Liver (tissue), 7 donors: ENCODE measurements at regions not wholly inside any gene's neighbourhood (a gene's known extent, or its start where the extent isn't known, plus 50 kb on each side); places are given as distances from the start of the nearest gene placed in this dataset.
"Not testable (repeated sequence)": the region's sequence is repeated elsewhere in the genome, so short reads cannot be mapped to it uniquely, and the experiment has no call there.

Experiments used
- DNase-seq: peaks from one replicate; pipeline ENCODE4 v3.0.0-alpha.2; 2017; ENCODE audit warnings: low spot score
- H3K27ac ChIP-seq, 2 donors: one replicate each; pipeline ENCODE4 v1.7.0; 2013; ENCODE audit warnings: inconsistent platforms in 2 of 2, low read length in 2 of 2, control low read depth in 1 of 2, low read depth in 1 of 2, mild to moderate bottlenecking in 1 of 2
- H3K27me3 ChIP-seq, 4 donors: one replicate each; pipeline versions ENCODE4 v1.6.1 to v1.7.0; 2013; ENCODE audit warnings: low read length in 3 of 4, inconsistent platforms in 1 of 4, mild to moderate bottlenecking in 1 of 4, moderate library complexity in 1 of 4; ENCODE audit not compliant: control insufficient read depth in 4 of 4, insufficient read depth in 4 of 4
- H3K36me3 ChIP-seq, 4 donors: one replicate each; pipeline versions ENCODE4 v1.6.1 to v1.7.0; 2013; ENCODE audit warnings: low read length in 3 of 4, mild to moderate bottlenecking in 3 of 4, low read depth in 1 of 4, moderate library complexity in 1 of 4; ENCODE audit not compliant: control insufficient read depth in 4 of 4, insufficient read depth in 3 of 4
- H3K4me1 ChIP-seq, 4 donors: one replicate each; pipeline versions ENCODE4 v1.6.1 to v1.7.0; 2013; ENCODE audit warnings: low read length in 3 of 4, mild to moderate bottlenecking in 3 of 4, moderate library complexity in 1 of 4; ENCODE audit not compliant: control insufficient read depth in 4 of 4, insufficient read depth in 4 of 4
- H3K4me3 ChIP-seq, 3 donors: one replicate each; pipeline versions ENCODE4 v1.6.1 to v1.7.0; 2013; ENCODE audit warnings: low read length in 3 of 3, control low read depth in 1 of 3, low read depth in 1 of 3, mild to moderate bottlenecking in 1 of 3
- H3K9ac ChIP-seq, 2 donors: one replicate each; pipeline ENCODE4 v1.7.0; 2013; ENCODE audit warnings: low read length in 2 of 2, mild to moderate bottlenecking in 2 of 2, moderate library complexity in 2 of 2, control low read depth in 1 of 2, low read depth in 1 of 2
- H3K9me3 ChIP-seq, 4 donors: one replicate each; pipeline versions ENCODE4 v1.6.1 to v1.7.0; 2013; ENCODE audit warnings: low read length in 3 of 4; ENCODE audit not compliant: control insufficient read depth in 4 of 4
- FOXA2 ChIP-seq: IDR thresholded peaks from 2 replicates; pipeline ENCODE4 v1.6.1; 2016; ENCODE audit warnings: antibody characterized with exemption
- GABPA ChIP-seq, 2 donors: IDR thresholded peaks in 1 of 2; conservative IDR thresholded peaks in 1 of 2; 2 replicates each; pipeline ENCODE4 v1.6.1; 2016; ENCODE audit warnings: antibody characterized with exemption in 2 of 2, mild to moderate bottlenecking in 1 of 2, moderate library complexity in 1 of 2
- HNF4A ChIP-seq, 2 donors: conservative IDR thresholded peaks; 2 replicates each; pipeline ENCODE4 v1.6.1; 2016; ENCODE audit warnings: antibody characterized with exemption in 2 of 2, mild to moderate bottlenecking in 2 of 2
- RAD21 ChIP-seq, 2 donors: IDR thresholded peaks; 2 replicates each; pipeline ENCODE4 v1.6.1; 2016; ENCODE audit warnings: antibody characterized with exemption in 2 of 2, mild to moderate bottlenecking in 2 of 2
- RXRA ChIP-seq, 2 donors: IDR thresholded peaks; 2 replicates each; pipeline ENCODE4 v1.6.1; 2017 to 2018; ENCODE audit warnings: antibody characterized with exemption in 2 of 2, mild to moderate bottlenecking in 1 of 2
- SP1 ChIP-seq: IDR thresholded peaks from 2 replicates; pipeline ENCODE4 v1.6.1; 2018; ENCODE audit warnings: antibody characterized with exemption, mild to moderate bottlenecking
- TAF1 ChIP-seq: conservative IDR thresholded peaks from 2 replicates; pipeline ENCODE4 v1.6.1; 2016; ENCODE audit warnings: antibody characterized with exemption, mild to moderate bottlenecking
- WGBS: extraction: QIAGEN DNeasy Blood & Tissue Kit; methylation state at CpG from one replicate; pipeline ENCODE4 v1.1.7; 2013; 5-methylcytosine and 5-hydroxymethylcytosine counted together
- TF ChIP-seq, protein P1 (sequence below): IDR thresholded peaks from 2 replicates; pipeline ENCODE4 v1.6.1; 2016; ENCODE audit warnings: antibody characterized with exemption
- TF ChIP-seq, protein P2 (sequence below): IDR thresholded peaks from 2 replicates; pipeline ENCODE4 v1.6.1; 2016; ENCODE audit warnings: antibody characterized with exemption, mild to moderate bottlenecking
- donor health status: healthy.
- donor health status: healthy.
- donor health status: healthy.
- donor health status: healthy.

DNA sequence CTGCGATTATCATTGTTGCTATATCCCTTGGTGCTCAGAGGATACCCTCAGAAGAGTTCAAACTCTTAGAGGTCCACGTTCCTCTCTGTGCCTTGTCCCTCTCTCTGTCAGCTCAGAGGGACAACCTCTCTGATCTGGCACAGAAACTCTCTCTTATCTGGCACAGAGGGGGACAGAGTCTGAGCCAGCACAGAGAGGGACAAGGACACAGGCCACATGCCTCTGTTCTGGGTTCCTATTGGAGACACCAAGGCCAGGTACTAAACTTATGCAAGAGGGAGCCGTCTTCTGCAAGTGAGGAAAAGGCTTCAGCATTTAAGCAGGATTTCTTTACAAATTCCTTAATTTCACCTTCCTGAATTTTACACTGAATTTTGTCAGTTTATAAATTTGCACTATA is 565.2 kb downstream of the TOX3 start:
- no peaks in the 10 kb centered on the region for H3K9me3 ChIP-seq
- H3K9ac ChIP-seq, result no peak overlapping the region
- no peaks in the 10 kb centered on the region for H3K27me3 ChIP-seq
- H3K36me3 ChIP-seq, result no peaks in the 10 kb centered on the region
- H3K27ac ChIP-seq, result no peak overlapping the region
- H3K4me3 ChIP-seq, result no peak overlapping the region
- no peak for DNase-seq
- 47% methylated on average over 3 of the region's 3 CpGs for WGBS
- peaks cover 0 to 34% (median 11%) of the 10 kb centered on the region in 4 donors for H3K4me1 ChIP-seq
- TF ChIP-seq HNF4A (conservative IDR thresholded peaks at IDR 0.05) (peak; percentile 39 to 68), GABPA (IDR thresholded peaks at IDR 0.05 in 1 of 2, conservative IDR thresholded peaks at IDR 0.05 in 1 of 2) (no peak), RXRA (IDR thresholded peaks at IDR 0.05) (peak in 1 of 2 donors; percentile 49), FOXA2 (no peak)

DNA sequence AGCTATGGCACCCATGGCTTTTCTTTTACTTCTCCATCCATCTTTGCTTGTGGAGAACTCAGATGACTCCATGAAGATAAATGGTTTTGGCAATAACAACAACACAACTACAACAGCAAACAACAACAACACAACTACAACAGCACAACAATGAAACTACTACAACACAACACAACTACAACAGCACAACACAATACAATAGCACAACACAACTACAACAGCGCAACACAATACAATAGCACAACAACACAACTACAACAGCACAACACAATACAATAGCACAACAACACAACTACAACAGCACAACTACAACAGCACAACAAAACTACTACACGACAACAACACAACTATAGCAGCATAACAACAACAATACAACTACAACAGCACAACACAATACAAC is 569.4 kb downstream of the TOX3 start:
- not testable (repeated sequence) for H3K36me3 ChIP-seq
- 95% methylated on average over 2 of the region's 2 CpGs for WGBS

DNA sequence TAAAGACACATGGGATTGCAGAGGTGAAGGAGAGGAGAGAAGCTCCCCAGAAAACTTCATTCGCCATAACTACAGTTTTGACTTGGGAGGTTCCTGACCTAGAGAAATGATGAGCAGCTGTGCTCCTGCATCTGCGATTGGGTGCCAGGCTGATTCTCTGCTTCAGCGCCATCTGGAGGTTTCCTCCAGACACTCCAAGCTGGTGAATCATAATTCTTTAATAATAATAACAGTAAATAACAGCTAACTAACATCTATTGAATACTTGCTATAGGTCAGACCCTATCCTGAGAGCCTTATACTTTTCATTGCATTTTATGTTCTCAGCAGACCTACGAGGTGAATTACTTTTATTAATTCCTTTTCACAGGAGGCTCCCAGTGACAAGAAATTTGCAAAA is 575.8 kb downstream of the TOX3 start:
- no peak overlapping the region for H3K27ac ChIP-seq
- no peaks in the 10 kb centered on the region for H3K27me3 ChIP-seq
- WGBS, result 39% methylated on average over 4 of the region's 4 CpGs
- no peak overlapping the region for H3K4me3 ChIP-seq
- no peak overlapping the region for H3K9ac ChIP-seq
- H3K9me3 ChIP-seq, result no peaks in the 10 kb centered on the region
- no peaks in the 10 kb centered on the region for H3K36me3 ChIP-seq
- no peaks in the 10 kb centered on the region for H3K4me1 ChIP-seq
- DNase-seq, result no peak
- TF ChIP-seq TAF1 (no peak), RAD21 (IDR thresholded peaks at IDR 0.05) (peak; percentile 14 to 48), RXRA (IDR thresholded peaks at IDR 0.05) (no peak), SP1 (no peak)
- TF ChIP-seq, protein P1, sequence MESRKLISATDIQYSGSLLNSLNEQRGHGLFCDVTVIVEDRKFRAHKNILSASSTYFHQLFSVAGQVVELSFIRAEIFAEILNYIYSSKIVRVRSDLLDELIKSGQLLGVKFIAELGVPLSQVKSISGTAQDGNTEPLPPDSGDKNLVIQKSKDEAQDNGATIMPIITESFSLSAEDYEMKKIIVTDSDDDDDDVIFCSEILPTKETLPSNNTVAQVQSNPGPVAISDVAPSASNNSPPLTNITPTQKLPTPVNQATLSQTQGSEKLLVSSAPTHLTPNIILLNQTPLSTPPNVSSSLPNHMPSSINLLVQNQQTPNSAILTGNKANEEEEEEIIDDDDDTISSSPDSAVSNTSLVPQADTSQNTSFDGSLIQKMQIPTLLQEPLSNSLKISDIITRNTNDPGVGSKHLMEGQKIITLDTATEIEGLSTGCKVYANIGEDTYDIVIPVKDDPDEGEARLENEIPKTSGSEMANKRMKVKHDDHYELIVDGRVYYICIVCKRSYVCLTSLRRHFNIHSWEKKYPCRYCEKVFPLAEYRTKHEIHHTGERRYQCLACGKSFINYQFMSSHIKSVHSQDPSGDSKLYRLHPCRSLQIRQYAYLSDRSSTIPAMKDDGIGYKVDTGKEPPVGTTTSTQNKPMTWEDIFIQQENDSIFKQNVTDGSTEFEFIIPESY, result no peak
- TF ChIP-seq, protein P2, sequence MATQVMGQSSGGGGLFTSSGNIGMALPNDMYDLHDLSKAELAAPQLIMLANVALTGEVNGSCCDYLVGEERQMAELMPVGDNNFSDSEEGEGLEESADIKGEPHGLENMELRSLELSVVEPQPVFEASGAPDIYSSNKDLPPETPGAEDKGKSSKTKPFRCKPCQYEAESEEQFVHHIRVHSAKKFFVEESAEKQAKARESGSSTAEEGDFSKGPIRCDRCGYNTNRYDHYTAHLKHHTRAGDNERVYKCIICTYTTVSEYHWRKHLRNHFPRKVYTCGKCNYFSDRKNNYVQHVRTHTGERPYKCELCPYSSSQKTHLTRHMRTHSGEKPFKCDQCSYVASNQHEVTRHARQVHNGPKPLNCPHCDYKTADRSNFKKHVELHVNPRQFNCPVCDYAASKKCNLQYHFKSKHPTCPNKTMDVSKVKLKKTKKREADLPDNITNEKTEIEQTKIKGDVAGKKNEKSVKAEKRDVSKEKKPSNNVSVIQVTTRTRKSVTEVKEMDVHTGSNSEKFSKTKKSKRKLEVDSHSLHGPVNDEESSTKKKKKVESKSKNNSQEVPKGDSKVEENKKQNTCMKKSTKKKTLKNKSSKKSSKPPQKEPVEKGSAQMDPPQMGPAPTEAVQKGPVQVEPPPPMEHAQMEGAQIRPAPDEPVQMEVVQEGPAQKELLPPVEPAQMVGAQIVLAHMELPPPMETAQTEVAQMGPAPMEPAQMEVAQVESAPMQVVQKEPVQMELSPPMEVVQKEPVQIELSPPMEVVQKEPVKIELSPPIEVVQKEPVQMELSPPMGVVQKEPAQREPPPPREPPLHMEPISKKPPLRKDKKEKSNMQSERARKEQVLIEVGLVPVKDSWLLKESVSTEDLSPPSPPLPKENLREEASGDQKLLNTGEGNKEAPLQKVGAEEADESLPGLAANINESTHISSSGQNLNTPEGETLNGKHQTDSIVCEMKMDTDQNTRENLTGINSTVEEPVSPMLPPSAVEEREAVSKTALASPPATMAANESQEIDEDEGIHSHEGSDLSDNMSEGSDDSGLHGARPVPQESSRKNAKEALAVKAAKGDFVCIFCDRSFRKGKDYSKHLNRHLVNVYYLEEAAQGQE, result no peak

More for the DNA sequence above, 569.4 kb downstream of the TOX3 start:
- H3K27me3 ChIP-seq, H3K27ac ChIP-seq, H3K9me3 ChIP-seq, H3K9ac ChIP-seq, DNase-seq, H3K4me3 ChIP-seq: not testable (repeated sequence)
- H3K4me1 ChIP-seq, result peaks cover 0 to 32% (median 11%) of the 10 kb centered on the region in 4 donors
